ENCODE measurements at regions not wholly inside any gene's neighbourhood (a gene's known extent, or its start where the extent isn't known, plus 50 kb on each side); places are given as distances from the start of the nearest gene placed in this dataset.
A peak's percentile ranks its signal among the peaks of the same experiment; 100 is the strongest.
"Not testable (repeated sequence)": the region's sequence is repeated elsewhere in the genome, so short reads cannot be mapped to it uniquely, and the experiment has no call there.

- DNase-seq = no peak
Observed at GRCh38 chr15:59828861-59829260, 139.7 kb upstream of the BNIP2 start.

- DNase-seq = no peak
Observed at GRCh38 chr15:59828263-59828662, 139.1 kb upstream of the BNIP2 start.

GRCh38 chr15:59825901-59826300 is 136.8 kb upstream of the BNIP2 start:
- DNase-seq = no peak

GRCh38 chr15:59821286-59821685 is 132.2 kb upstream of the BNIP2 start:
- no peak for DNase-seq

- no peak for DNase-seq
Observed at GRCh38 chr15:59819092-59819491, 130.0 kb upstream of the BNIP2 start.

- no peak for DNase-seq
Observed at GRCh38 chr15:59818336-59818735, 129.2 kb upstream of the BNIP2 start.

- no peak for DNase-seq
Observed at GRCh38 chr15:59817834-59818233, 128.7 kb upstream of the BNIP2 start.

GRCh38 chr15:59817053-59817452 is 127.9 kb upstream of the BNIP2 start:
- DNase-seq = no peak

- no peak for DNase-seq
Observed at GRCh38 chr15:59814409-59814808, 125.3 kb upstream of the BNIP2 start.

- DNase-seq = no peak
Observed at GRCh38 chr15:59812889-59813288, 123.8 kb upstream of the BNIP2 start.

GRCh38 chr15:59812250-59812870 is 123.2 kb upstream of the BNIP2 start:
- DNase-seq = no peak

GRCh38 chr15:59803293-59803966 is 114.3 kb upstream of the BNIP2 start:
- peak; percentile 57 for DNase-seq

GRCh38 chr15:59801649-59802048 is 112.5 kb upstream of the BNIP2 start:
- no peak for DNase-seq

GRCh38 chr15:59798605-59798917 is 109.4 kb upstream of the BNIP2 start:
- DNase-seq = no peak

- no peak for DNase-seq
Observed at GRCh38 chr15:59797756-59798604, 108.9 kb upstream of the BNIP2 start.

GRCh38 chr15:59794229-59794886 is 105.2 kb upstream of the BNIP2 start:
- no peak for DNase-seq

GRCh38 chr15:59792359-59792758 is 103.2 kb upstream of the BNIP2 start:
- DNase-seq = peak; percentile 79

- DNase-seq = peak; percentile 81
Observed at GRCh38 chr15:59791755-59792154, 102.6 kb upstream of the BNIP2 start.

GRCh38 chr15:59791079-59791478 is 102.0 kb upstream of the BNIP2 start:
- DNase-seq = no peak

- DNase-seq = not testable (repeated sequence)
Observed at GRCh38 chr15:59786466-59786865, 97.3 kb upstream of the BNIP2 start.

GRCh38 chr15:59785981-59786380 is 96.9 kb upstream of the BNIP2 start:
- not testable (repeated sequence) for DNase-seq

GRCh38 chr15:59783774-59784520 is 94.8 kb upstream of the BNIP2 start:
- DNase-seq = not testable (repeated sequence)

GRCh38 chr15:59779110-59779509 is 90.0 kb upstream of the BNIP2 start:
- DNase-seq = no peak

Measured in NCI-H510A treated with DMSO at 0.1 percent for 48 hours (cell line).